Testis (tissue), 2 donors: ENCODE measurements at regions not wholly inside any gene's neighbourhood (a gene's known extent, or its start where the extent isn't known, plus 50 kb on each side); places are given as distances from the start of the nearest gene placed in this dataset.

ENCODE experiments used
- DNase-seq: peaks from one replicate; pipeline ENCODE4 v3.0.0-alpha.2; 2019
- H3K27ac ChIP-seq, 2 donors: fragments of 200-600 bp; sonication (generic); one replicate each; pipeline ENCODE4 v1.5.1; 2019
- H3K27me3 ChIP-seq: fragments of 200-600 bp; sonication (generic); one replicate; pipeline ENCODE4 v1.5.1; 2019
- H3K36me3 ChIP-seq: fragments of 200-600 bp; sonication (generic); one replicate; pipeline ENCODE4 v1.5.1; 2017; ENCODE audit warnings: low read depth; ENCODE audit errors: missing control alignments
- H3K4me1 ChIP-seq: fragments of 200-600 bp; sonication (generic); one replicate; pipeline ENCODE4 v1.5.1; 2019
- H3K4me3 ChIP-seq, 2 donors: fragments of 200-600 bp; sonication (generic); one replicate each; pipeline ENCODE4 v1.5.1; 2017 to 2019
- H3K9me3 ChIP-seq: fragments of 200-600 bp; sonication (generic); one replicate; pipeline ENCODE4 v1.5.1; 2017
- CTCF ChIP-seq, 3 experiments: fragments of 450-650 bp in 2 of 3; fragments of 200-600 bp in 1 of 3; sonication (generic) in 1 of 3; IDR thresholded peaks; one replicate each; pipeline ENCODE4 v1.5.1; 2016 to 2019; ENCODE audit warnings: antibody characterized with exemption in 3 of 3, mild to moderate bottlenecking in 2 of 3, moderate library complexity in 1 of 3
- POLR2A ChIP-seq: fragments of 450-650 bp; IDR thresholded peaks from one replicate; pipeline ENCODE4 v1.6.1; 2017; ENCODE audit warnings: antibody characterized with exemption, mild to moderate bottlenecking, moderate library complexity
- WGBS, 2 donors: methylation state at CpG; one replicate each; pipeline ENCODE4 v1.1.5; 2018; 5-methylcytosine and 5-hydroxymethylcytosine counted together
- intact Hi-C: fragments of 100-400 bp; cut with DNase I; formaldehyde crosslinking; loops from one replicate; pipeline ENCODE4 v1.15.1; 2023; ENCODE audit warnings: low total_unique reads

- Histone ChIP-seq H3K4me3 (no peak overlapping the region), H3K4me1 (no peaks in the 10 kb centered on the region), H3K9me3 (no peaks in the 10 kb centered on the region), H3K27ac (no peak overlapping the region), H3K36me3 (no peaks in the 10 kb centered on the region), H3K27me3 (no peaks in the 10 kb centered on the region)
- TF ChIP-seq CTCF (IDR thresholded peaks at IDR 0.05) (no peak), POLR2A (no peak)
- 87 to 94% methylated on average over 3 of the region's 3 CpGs for WGBS, 2 donors
- intact Hi-C loops = no loop called here
- DNase-seq = no peak
These were observed 129.8 kb upstream of the ZFP64 start for GRCh38 chr20:52321396-52321795.

- Histone ChIP-seq H3K27me3 (no peaks in the 10 kb centered on the region), H3K4me1 (no peaks in the 10 kb centered on the region), H3K9me3 (no peaks in the 10 kb centered on the region), H3K36me3 (no peaks in the 10 kb centered on the region), H3K27ac (no peak overlapping the region), H3K4me3 (no peak overlapping the region)
- intact Hi-C loops = no loop called here
- no peak for DNase-seq
- TF ChIP-seq POLR2A (no peak), CTCF (IDR thresholded peaks at IDR 0.05) (no peak)
- WGBS, 2 donors = 50 to 56% methylated on average over 6 of the region's 6 CpGs
These were observed 127.1 kb upstream of the ZFP64 start for GRCh38 chr20:52318651-52319050.

GRCh38 chr20:52313341-52313963 is 121.9 kb upstream of the ZFP64 start:
- 37 to 39% methylated on average over 16 of the region's 16 CpGs for WGBS, 2 donors
- Histone ChIP-seq H3K27me3 (no peaks in the 10 kb centered on the region), H3K9me3 (no peaks in the 10 kb centered on the region), H3K27ac (no peak overlapping the region), H3K4me3 (peak overlapping the region in 1 of 2 donors; percentile 20), H3K4me1 (no peaks in the 10 kb centered on the region), H3K36me3 (no peaks in the 10 kb centered on the region)
- intact Hi-C loops = loop anchor here (5.0 kb wide), 1 partner anchor 1234 kb away; no protein-coding TSS in a partner anchor
- DNase-seq = peak; percentile 42
- no peak for TF ChIP-seq POLR2A
- TF ChIP-seq CTCF (IDR thresholded peaks at IDR 0.05) = peak in 2 of 3 experiments; percentile 33 to 44

GRCh38 chr20:52312132-52312729 is 120.7 kb upstream of the ZFP64 start:
- peak; percentile 61 for DNase-seq
- no peaks in the 10 kb centered on the region for H3K27me3 ChIP-seq
- H3K9me3 ChIP-seq = no peaks in the 10 kb centered on the region
- 56 to 69% methylated on average over 2 of the region's 2 CpGs for WGBS, 2 donors
- H3K4me1 ChIP-seq = no peaks in the 10 kb centered on the region
- intact Hi-C loops = loop anchor here (5.0 kb wide), 1 partner anchor 1235 kb away; no protein-coding TSS in a partner anchor
- no peaks in the 10 kb centered on the region for H3K36me3 ChIP-seq
- no peak overlapping the region for H3K4me3 ChIP-seq
- TF ChIP-seq CTCF (IDR thresholded peaks at IDR 0.05) = peak; percentile 56 to 74 (median 69)
- TF ChIP-seq POLR2A = no peak
- no peak overlapping the region for H3K27ac ChIP-seq
